ENCODE measurements at regions not wholly inside any gene's neighbourhood (a gene's known extent, or its start where the extent isn't known, plus 50 kb on each side); places are given as distances from the start of the nearest gene placed in this dataset.
"Not testable (repeated sequence)": the region's sequence is repeated elsewhere in the genome, so short reads cannot be mapped to it uniquely, and the experiment has no call there.

GRCh38 chr5:86671536-86671935 is 53.8 kb downstream of the COX7C start:
- DNase-seq, result no peak

DNA sequence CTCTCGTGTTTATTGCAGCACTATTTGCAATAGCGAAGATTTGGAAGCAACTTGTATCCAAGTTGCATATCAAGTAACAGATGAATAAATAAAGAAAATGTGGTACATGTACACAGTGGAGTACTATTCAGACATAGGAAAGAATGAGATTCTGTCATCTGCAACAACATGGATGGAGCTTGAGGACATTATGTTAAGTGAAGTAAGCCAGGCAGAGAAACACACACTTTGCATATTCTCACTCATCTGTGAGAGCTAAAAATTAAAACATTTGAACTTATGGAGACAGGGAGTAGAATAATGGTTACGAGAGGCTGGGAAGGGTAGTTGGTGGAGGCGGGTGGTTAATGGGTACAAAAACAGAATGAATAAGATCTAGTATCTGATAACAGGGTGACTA is 56.3 kb downstream of the COX7C start:
- DNase-seq, result no peak

DNA sequence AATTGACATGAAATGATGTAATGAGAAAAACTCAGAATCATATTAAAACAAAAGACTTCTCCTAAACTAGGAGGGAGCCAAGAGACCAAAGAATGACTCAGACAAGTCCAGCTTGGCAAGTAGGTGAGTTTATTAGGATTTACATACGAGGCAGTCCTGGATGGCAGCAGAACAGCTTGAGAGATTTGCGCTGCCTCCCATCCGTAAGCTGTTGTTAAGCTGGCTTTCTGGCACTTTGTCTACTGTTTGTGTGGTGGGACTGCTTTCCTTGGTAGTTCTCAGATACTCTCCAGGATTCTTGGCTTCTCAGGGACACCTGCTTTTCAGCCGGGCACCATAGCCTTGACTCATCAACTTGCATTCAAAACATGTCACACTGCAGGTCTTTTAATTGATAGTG is 57.6 kb downstream of the COX7C start:
- DNase-seq, result no peak

- DNase-seq, result no peak
Measured at GRCh38 chr5:86679529-86679928, 61.8 kb downstream of the COX7C start.

- no peak for DNase-seq
Measured at GRCh38 chr5:86679949-86680348, 62.2 kb downstream of the COX7C start.

GRCh38 chr5:86684222-86684621 is 66.5 kb downstream of the COX7C start:
- no peak for DNase-seq

GRCh38 chr5:86686046-86686445 is 68.3 kb downstream of the COX7C start:
- DNase-seq, result no peak

DNA sequence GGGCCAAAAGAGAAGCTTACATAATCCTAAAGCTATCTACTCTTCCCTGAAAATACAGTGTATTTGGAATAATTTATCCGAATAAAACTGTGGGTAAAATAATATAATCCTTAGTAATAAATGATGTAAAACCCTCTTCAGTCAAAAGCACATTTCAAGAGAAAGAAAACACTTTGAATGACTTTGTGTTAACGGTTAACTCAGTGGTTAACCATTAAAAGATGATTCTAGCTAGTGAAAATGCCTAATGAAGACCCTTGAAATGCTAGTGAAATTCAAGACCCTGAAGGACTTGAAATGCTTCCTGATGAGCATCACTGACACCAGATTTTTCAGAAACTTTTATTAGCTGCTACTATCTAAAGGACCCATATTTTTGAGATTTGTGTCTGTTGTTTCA is 70.7 kb downstream of the COX7C start:
- DNase-seq, result no peak

GRCh38 chr5:86689103-86689729 is 71.5 kb downstream of the COX7C start:
- no peak for DNase-seq

- no peak for DNase-seq
Measured at GRCh38 chr5:86709157-86709881, 91.6 kb downstream of the COX7C start.

- DNase-seq, result no peak
Measured at GRCh38 chr5:86716121-86716520, 98.4 kb downstream of the COX7C start.

DNA sequence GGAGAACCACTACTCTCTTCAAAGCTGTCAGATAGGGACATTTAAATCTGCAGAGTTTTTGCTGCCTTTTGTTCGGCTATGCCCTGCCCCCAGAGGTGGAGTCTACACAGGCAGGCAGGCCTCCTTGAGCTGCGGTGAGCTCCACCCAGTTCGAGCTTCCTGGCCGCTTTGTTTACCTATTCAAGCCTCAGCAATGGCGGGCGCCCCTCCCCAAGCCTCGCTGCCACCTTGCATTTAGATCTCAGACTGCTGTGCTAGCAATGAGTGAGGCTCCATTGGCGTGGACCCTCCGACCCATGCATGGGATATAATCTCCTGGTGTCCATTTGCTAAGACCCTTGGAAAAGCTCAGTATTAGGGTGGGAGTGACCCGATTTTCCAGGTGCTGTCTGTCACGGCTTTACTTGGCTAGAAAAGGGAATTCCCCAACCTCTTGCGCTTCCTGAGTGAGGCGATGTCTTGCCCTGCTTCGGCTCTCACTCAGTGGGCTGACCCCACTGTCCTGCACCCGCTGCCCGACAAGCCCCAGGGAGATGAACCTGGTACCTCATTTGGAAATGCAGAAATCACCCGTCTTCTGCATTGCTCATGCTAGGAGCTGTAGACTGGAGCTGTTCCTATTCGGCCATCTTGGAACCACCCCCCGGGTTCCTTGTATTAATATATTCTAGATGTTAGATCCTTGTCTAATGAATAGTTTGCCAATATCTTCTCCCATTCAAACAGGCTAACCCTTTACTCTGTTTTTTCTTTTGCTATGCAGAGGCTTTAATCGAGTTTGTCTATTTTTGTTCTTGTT is 113.8 kb downstream of the COX7C start:
- DNase-seq, result not testable (repeated sequence)

DNA sequence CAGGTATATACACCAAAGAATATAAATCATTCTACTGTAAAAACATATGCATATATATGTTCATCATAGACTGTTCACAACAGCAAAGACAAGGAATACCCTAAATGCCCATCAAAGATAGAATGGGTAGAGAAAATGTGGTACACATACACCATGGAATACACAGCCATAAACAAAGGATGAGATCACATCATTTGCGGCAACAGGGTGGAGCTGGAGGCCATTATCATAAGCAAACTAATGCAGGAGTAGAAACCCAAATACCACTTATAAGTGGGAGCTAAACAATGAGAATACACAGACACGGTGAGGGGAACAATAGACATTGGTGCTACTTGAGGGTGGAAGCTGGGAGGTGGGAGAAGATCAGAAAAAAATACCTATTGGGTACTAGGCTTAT is 117.6 kb downstream of the COX7C start:
- DNase-seq, result no peak

GRCh38 chr5:86737579-86737978 is 119.8 kb downstream of the COX7C start:
- no peak for DNase-seq

GRCh38 chr5:86748538-86749105 is 130.9 kb downstream of the COX7C start:
- no peak for DNase-seq

- DNase-seq, result no peak
Measured at GRCh38 chr5:86749841-86750240, 132.1 kb downstream of the COX7C start.

GRCh38 chr5:86756839-86757238 is 139.1 kb downstream of the COX7C start:
- no peak for DNase-seq

GRCh38 chr5:86757824-86758223 is 140.1 kb downstream of the COX7C start:
- DNase-seq, result no peak

DNA sequence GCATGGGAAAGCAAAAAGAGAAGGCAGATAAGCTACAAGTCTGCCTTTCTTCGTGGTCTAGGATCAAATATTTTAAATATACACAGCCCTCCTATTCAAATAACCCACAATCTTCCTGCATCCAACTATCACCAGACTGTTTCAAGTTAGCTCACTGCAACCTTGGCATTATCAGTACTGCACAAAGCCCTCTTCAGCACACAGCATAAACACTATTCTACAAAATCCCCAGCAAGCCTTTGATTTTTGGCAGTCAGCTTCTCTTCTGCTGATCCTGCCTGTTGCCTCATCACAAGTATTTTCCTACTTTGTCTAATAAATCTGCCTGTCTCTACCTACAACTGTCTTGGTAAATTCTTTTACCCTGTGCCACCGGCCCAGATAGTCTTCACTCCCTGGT is 142.9 kb downstream of the COX7C start:
- DNase-seq, result no peak

DNA sequence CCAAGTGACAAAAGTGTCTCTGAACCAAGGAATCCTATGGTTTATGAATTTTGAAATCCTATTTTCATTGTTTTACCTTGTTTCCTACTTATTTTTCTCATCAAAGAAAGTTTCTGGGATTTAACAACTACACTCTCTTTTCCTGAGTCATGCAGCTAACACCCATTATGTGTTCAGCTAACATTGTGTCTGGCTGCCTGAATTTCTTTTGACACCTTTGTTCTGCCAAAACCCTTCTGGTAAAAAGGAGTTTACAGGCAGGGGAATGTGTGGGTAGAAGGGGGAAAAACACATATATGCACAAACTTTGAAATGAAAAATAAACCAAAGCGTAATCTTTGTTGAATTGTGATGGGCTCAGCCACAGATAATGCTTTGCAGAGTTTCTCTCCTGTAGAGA is 146.2 kb downstream of the COX7C start:
- DNase-seq, result no peak

DNA sequence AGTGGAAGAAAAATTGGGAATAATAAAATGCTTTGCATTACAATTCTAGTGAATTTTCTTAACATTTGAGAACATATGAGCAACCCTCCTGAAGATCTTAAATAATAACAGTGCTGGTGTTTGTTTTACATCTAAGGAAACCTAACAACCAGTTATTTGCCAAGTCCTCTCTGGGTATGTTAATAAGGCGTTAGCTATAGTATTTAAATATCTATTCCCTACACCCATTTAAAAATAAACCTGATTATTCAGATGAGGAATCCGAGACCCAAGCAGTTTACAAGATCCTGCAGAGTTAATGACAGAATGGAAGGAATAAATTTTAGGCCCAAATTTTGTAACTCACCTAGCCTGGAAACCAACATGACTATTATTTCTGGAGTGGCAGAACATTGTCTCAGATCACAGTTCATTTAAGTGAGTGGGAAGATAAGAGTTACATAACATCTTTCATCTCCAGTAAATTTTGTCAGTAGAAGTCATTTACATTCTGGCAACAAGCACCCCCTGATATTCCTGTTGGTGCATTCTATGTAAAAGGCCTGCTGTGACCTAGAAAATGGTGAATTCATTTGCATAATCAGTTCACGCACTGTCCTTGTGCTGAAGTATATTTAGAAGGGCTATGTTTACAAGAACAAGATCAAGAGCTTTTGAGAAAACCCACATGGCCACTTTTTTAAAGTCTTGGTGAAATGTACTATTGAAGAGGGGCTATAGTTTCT is 148.2 kb downstream of the COX7C start:
- DNase-seq, result no peak

GRCh38 chr5:86768699-86769202 is 151.0 kb downstream of the COX7C start:
- no peak for DNase-seq

- DNase-seq, result no peak
Measured at GRCh38 chr5:86780018-86780417, 162.3 kb downstream of the COX7C start.
